ENCODE measurements at regions not wholly inside any gene's neighbourhood (a gene's known extent, or its start where the extent isn't known, plus 50 kb on each side); places are given as distances from the start of the nearest gene placed in this dataset.

DNA sequence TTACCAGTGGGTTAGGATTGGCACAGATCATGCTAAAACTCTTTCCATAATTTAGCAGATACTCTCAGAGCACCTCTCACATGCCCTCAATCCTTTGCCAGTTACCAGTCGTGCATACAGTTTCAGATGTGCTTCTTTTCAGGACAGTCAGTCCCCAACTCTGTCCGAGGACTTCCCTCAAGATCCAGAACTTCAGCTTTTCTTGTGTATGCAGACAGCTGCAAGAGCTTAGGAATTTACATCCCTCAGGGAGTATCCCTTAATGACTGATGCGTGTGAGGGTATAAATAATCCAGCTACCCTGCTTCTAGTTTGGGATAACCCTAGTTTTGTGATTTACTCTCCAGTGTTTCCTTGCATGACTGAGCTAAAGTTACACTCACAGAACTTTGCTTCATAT is 393.0 kb upstream of the PLXNA2 start:
- no peak for DNase-seq (ENCODE audit: low read depth in 2 of 2)

GRCh38 chr1:208639382-208639781 is 395.2 kb upstream of the PLXNA2 start:
- no peak for DNase-seq (ENCODE audit: low read depth in 2 of 2)

GRCh38 chr1:208640295-208640694 is 396.1 kb upstream of the PLXNA2 start:
- no peak for DNase-seq (ENCODE audit: low read depth in 2 of 2)

- no peak for DNase-seq (ENCODE audit: low read depth in 2 of 2)
Measured at GRCh38 chr1:208641579-208642280, 397.5 kb upstream of the PLXNA2 start.

GRCh38 chr1:208643005-208643597 is 398.9 kb upstream of the PLXNA2 start:
- no peak for DNase-seq (ENCODE audit: low read depth in 2 of 2)

- DNase-seq (ENCODE audit: low read depth in 2 of 2): no peak
Measured at GRCh38 chr1:208644401-208645160, 400.4 kb upstream of the PLXNA2 start.

DNA sequence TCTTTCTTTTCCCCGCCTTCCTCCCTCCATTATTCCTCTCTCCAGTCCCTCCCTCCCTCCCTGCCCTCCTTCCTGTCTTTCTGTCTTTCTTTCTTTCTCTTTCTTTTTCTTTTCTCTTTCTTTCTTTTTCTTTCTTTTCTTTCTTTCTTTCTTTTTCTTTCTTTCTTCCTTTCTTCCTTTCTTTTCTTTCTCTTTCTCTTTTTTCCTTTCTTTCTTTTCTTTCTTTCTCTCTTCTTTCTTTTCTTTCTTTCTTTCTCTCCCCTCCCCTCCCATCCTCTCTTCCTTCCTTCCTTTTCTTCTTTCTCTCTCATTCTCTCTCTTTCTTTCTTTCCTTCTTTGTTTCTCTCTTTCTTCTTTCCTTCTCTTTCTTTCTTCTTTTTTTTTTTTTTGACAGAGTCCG is 402.2 kb upstream of the PLXNA2 start:
- no peak for DNase-seq (ENCODE audit: low read depth in 2 of 2)

GRCh38 chr1:208648146-208648545 is 404.0 kb upstream of the PLXNA2 start:
- no peak for DNase-seq (ENCODE audit: low read depth in 2 of 2)

- DNase-seq (ENCODE audit: low read depth in 2 of 2): no peak
Measured at GRCh38 chr1:208652296-208653160, 408.3 kb upstream of the PLXNA2 start.

DNA sequence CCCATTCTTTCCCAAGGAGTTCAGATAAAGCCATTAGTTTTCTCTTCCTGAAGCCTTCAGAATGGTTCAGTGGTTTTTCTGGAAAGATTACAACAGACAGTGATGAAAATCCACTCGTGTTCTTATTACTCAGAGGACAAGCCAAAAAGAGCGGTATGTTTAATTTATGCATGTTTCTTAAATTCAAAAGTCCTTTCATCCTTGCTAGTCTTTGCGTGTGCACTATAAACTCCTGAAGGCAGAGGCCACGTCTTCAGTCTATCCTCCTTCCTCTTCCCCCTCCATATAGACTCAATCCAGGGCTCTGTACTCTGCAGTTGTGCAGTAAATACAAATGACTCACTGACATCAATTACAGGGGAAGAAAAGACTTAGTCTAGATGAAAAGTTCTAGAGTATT is 409.2 kb upstream of the PLXNA2 start:
- no peak for DNase-seq (ENCODE audit: low read depth in 2 of 2)

DNA sequence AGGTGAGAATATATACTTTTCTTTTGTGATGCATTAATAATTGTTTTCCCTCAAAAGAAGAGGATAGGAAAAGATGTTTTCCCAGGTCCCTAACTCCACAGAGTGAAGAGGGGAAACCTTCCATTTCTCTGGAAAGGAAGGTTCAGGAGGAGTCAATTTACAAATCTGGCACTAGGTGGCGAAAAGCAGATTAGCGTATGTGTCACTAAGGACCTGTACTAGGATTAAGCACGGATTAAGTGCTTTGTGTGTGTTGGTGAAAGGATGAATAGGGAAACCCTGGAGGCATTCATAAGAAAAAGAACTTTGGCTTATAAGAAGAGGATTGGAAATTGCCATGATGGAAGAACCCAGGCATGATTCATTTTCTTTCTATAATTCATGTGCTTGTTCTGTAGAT is 410.1 kb upstream of the PLXNA2 start:
- DNase-seq (ENCODE audit: low read depth in 2 of 2): no peak

- DNase-seq (ENCODE audit: low read depth in 2 of 2): no peak
Measured at GRCh38 chr1:208665936-208666335, 421.8 kb upstream of the PLXNA2 start.

- DNase-seq (ENCODE audit: low read depth in 2 of 2): no peak
Measured at GRCh38 chr1:208668991-208669390, 424.8 kb upstream of the PLXNA2 start.

GRCh38 chr1:208670778-208671177 is 426.6 kb upstream of the PLXNA2 start:
- DNase-seq (ENCODE audit: low read depth in 2 of 2): no peak

GRCh38 chr1:208681878-208682663 is 437.9 kb upstream of the PLXNA2 start:
- DNase-seq (ENCODE audit: low read depth in 2 of 2): no peak

GRCh38 chr1:208682664-208683013 is 438.5 kb upstream of the PLXNA2 start:
- DNase-seq (ENCODE audit: low read depth in 2 of 2): no peak

DNA sequence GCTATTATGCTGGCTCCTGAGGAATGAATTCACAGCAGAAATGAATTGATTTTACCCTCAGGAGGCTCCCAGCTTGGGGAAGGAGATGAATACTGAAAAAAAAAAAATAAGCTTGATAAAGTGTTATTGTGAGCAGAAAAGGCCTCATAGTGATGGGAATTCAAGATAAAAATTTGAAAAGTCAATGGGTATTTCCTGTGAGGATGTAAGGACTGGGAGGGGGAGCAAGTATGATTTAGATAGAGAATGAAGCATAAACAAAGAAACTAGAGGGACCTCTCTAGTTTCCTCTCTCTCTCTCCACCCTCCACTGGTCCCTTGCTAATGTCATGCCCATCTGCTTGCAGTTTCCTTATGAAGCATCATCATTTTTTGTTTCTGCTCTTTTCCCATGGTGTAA is 439.0 kb upstream of the PLXNA2 start:
- no peak for DNase-seq (ENCODE audit: low read depth in 2 of 2)

- DNase-seq (ENCODE audit: low read depth in 2 of 2): no peak
Measured at GRCh38 chr1:208684192-208684591, 440.0 kb upstream of the PLXNA2 start.

DNA sequence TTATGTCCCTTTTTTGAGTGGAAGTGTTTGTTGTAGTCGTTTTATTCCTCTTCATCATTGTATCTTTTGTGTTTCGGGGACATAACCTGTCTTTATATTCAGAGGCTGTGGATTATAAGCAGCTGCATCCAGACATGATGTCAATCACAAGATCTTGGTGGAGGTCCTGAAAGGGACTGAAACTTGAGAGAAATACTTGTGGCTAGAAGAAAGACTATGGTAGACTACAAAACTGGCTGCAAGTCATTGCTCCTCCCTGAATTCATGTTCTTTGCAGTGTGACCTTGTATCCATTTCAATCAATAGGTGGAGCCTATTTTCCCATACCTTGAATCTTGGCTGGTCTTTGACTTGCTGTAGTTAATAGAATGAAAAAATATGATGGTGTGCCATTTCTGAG is 442.4 kb upstream of the PLXNA2 start:
- DNase-seq (ENCODE audit: low read depth in 2 of 2): no peak

- DNase-seq (ENCODE audit: low read depth in 2 of 2): no peak
Measured at GRCh38 chr1:208688656-208689315, 444.6 kb upstream of the PLXNA2 start.

DNA sequence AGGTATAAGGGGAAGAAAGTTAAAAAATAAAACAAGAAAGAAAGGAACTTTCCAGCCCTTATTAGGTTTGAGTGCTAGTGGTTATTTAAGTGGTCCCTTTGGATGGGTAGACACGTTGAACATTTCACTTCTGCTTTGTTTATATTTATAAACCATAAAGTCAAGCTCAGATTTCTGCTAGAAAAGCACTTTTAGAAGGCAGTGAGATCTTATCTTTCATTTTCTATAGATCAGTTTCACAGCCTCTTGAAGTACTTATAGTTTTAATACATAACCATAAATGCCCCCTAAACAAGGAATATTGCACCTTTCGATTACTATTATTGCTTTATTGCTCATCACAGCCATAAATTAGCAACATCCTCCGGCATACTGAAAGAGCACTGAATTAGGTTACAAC is 446.8 kb upstream of the PLXNA2 start:
- DNase-seq (ENCODE audit: low read depth in 2 of 2): no peak
